ENCODE measurements at regions not wholly inside any gene's neighbourhood (a gene's known extent, or its start where the extent isn't known, plus 50 kb on each side); places are given as distances from the start of the nearest gene placed in this dataset.
A peak's percentile ranks its signal among the peaks of the same experiment; 100 is the strongest.

GRCh38 chr7:106775552-106775936, 89.5 kb upstream of the PIK3CG start:
- DNase-seq (ENCODE audit: low read depth, low spot score), result peak; percentile 97
- H3K9me3 ChIP-seq (ENCODE audit: control insufficient read depth in 1 of 2, insufficient read depth in 1 of 2, low read depth in 1 of 2, low read length in 2 of 2), result no peaks in the 10 kb centered on the region
- intact Hi-C loops (cut with micrococcal nuclease), result loop anchor here (2.0 to 5.0 kb wide), 3 partner anchors 57 to 233 kb away; partner anchors contain the start of gene CCDC71L
- TF ChIP-seq EZH2phosphoT487 (IDR thresholded peaks at IDR 0.05; ENCODE audit: borderline replicate concordance) (no peak), RAD21 (IDR thresholded peaks at IDR 0.05; ENCODE audit: low read depth) (0 out of 2 replicates have a peak, but pooled peaks have one; percentile 11), ELF1 (IDR thresholded peaks at IDR 0.05; ENCODE audit: borderline replicate concordance, low read depth) (no peak; the same call in 1 of the 2 replicates), EZH2 (IDR thresholded peaks at IDR 0.05) (no peak), POLR2A (IDR thresholded peaks at IDR 0.05; ENCODE audit: borderline replicate concordance, extremely low read depth, insufficient read depth, insufficient read length) (no peak), POLR2AphosphoS5 (IDR thresholded peaks at IDR 0.05; ENCODE audit: low read depth, low read length) (peak; percentile 53), EGR1 (IDR thresholded peaks at IDR 0.05; ENCODE audit: low read depth) (no peak; the same call in 1 of the 2 replicates), ATF3 (IDR thresholded peaks at IDR 0.05) (no peak), ZFX (IDR thresholded peaks at IDR 0.05) (no peak), TCF7L2 (IDR thresholded peaks at IDR 0.05; ENCODE audit: borderline replicate concordance, extremely low read depth, insufficient read depth, insufficient read length) (peak; percentile 97), CTCF (IDR thresholded peaks at IDR 0.05 in 2 of 3, conservative IDR thresholded peaks at IDR 0.05 in 1 of 3; ENCODE audit: borderline replicate concordance in 1 of 3, insufficient read depth in 1 of 3, low read depth in 2 of 3, low read length in 2 of 3) (no peak), SP1 (IDR thresholded peaks at IDR 0.05; ENCODE audit: low read depth) (peak; percentile 97), CBX3 (IDR thresholded peaks at IDR 0.05; ENCODE audit: low read depth) (peak; percentile 87), SRF (IDR thresholded peaks at IDR 0.05; ENCODE audit: low read depth) (peak; percentile 78), YY1 (IDR thresholded peaks at IDR 0.05; ENCODE audit: extremely low read depth, insufficient replicate concordance, low read depth, low read length) (peak; percentile 32), CEBPB (IDR thresholded peaks at IDR 0.05; ENCODE audit: low read depth) (peak; percentile 97), MAX (IDR thresholded peaks at IDR 0.05) (peak; percentile 86), REST (IDR thresholded peaks at IDR 0.05; ENCODE audit: low read depth) (no peak), FOSL1 (IDR thresholded peaks at IDR 0.05; ENCODE audit: low read depth) (peak; percentile 99), JUND (IDR thresholded peaks at IDR 0.05) (peak; percentile 98)
- TF ChIP-seq, protein P1, sequence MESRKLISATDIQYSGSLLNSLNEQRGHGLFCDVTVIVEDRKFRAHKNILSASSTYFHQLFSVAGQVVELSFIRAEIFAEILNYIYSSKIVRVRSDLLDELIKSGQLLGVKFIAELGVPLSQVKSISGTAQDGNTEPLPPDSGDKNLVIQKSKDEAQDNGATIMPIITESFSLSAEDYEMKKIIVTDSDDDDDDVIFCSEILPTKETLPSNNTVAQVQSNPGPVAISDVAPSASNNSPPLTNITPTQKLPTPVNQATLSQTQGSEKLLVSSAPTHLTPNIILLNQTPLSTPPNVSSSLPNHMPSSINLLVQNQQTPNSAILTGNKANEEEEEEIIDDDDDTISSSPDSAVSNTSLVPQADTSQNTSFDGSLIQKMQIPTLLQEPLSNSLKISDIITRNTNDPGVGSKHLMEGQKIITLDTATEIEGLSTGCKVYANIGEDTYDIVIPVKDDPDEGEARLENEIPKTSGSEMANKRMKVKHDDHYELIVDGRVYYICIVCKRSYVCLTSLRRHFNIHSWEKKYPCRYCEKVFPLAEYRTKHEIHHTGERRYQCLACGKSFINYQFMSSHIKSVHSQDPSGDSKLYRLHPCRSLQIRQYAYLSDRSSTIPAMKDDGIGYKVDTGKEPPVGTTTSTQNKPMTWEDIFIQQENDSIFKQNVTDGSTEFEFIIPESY (IDR thresholded peaks at IDR 0.05; ENCODE audit: extremely low read depth, insufficient replicate concordance, low read length), result peak; percentile 27

More at GRCh38 chr7:106775552-106775936, 89.5 kb upstream of the PIK3CG start:
- RAD21 ChIA-PET (ENCODE audit: low non-redundant PET in 1 of 2, low total read pairs in 2 of 2, uncharacterized antibody in 2 of 2, unreplicated experiment in 2 of 2), result interaction anchor here in 1 of 2 experiments (0.8 kb wide), 1 partner anchor 39 kb away, joined by 3 read pairs; no protein-coding TSS in a partner anchor
- BruUV-seq (replicated peaks), result no TSS peak
- H3K79me2 ChIP-seq (ENCODE audit: insufficient read depth, low read length), result no peaks in the 10 kb centered on the region
- POLR2A ChIA-PET, result interaction anchor here (1.2 to 2.0 kb wide), 3 partner anchors 9 to 39 kb away, joined by 3 to 6 read pairs (median 3); no protein-coding TSS in a partner anchor
- no peaks in the 10 kb centered on the region for H3K36me3 ChIP-seq (ENCODE audit: control insufficient read depth in 1 of 2, insufficient read depth in 2 of 2, low read length in 2 of 2)
- H3K4me2 ChIP-seq (ENCODE audit: low read length), result peak overlapping the region; percentile 80
- H3K27ac ChIP-seq (ENCODE audit: low read depth, low read length), result peak overlapping the region; percentile 87
- no peaks in the 10 kb centered on the region for H3K9me2 ChIP-seq (ENCODE audit: insufficient read depth)
- peak overlapping the region; percentile 82 for H2AFZ ChIP-seq (ENCODE audit: low read depth, low read length, poor library complexity, severe bottlenecking)
- CTCF ChIA-PET, result interaction anchor here (0.6 to 1.7 kb wide), 3 partner anchors 39 to 313 kb away, joined by 3 to 8 read pairs (median 6); no protein-coding TSS in a partner anchor
- peak; percentile 71 for ATAC-seq
- H3K4me3 ChIP-seq (replicated peaks in 1 of 2; ENCODE audit: low read depth in 1 of 2, low read length in 2 of 2), result peak overlapping the region in 1 of 2 experiments; percentile 51; a peak in 2 of 4 replicates
- H3K4me1 ChIP-seq (ENCODE audit: control insufficient read depth in 1 of 2, insufficient read depth in 2 of 2, low read length in 2 of 2), result peaks cover 53 to 94% of the 10 kb centered on the region in 2 experiments
- H3K27me3 ChIP-seq (ENCODE audit: insufficient read depth, low read length), result no peaks in the 10 kb centered on the region
- peak overlapping the region; percentile 63 for H3K9ac ChIP-seq (ENCODE audit: low read length)
- no peaks in the 10 kb centered on the region for H4K20me1 ChIP-seq (ENCODE audit: insufficient read depth)
